Left lung (tissue), 4 donors: ENCODE measurements at regions not wholly inside any gene's neighbourhood (a gene's known extent, or its start where the extent isn't known, plus 50 kb on each side); places are given as distances from the start of the nearest gene placed in this dataset.
A peak's percentile ranks its signal among the peaks of the same experiment; 100 is the strongest.

Experiments used
- ATAC-seq: fragments of 200-7000 bp; cut with Tn5 transposase; one replicate; pipeline ENCODE4 v1.9.1; 2020; ENCODE audit warnings: moderate library complexity
- DNase-seq, 4 donors: peaks; one replicate each; pipeline ENCODE4 v3.0.0-alpha.2; 2013 to 2020
- H3K27ac ChIP-seq, 2 donors: fragments of 200-600 bp; sonication (generic) in 1 of 2; one replicate each; pipeline versions ENCODE4 v1.5.0 to v1.8.0; 2020 to 2021
- H3K27me3 ChIP-seq, 2 donors: fragments of 200-600 bp; sonication (generic) in 1 of 2; one replicate each; pipeline versions ENCODE4 v1.5.0 to v1.8.0; 2020 to 2021
- H3K36me3 ChIP-seq, 2 donors: fragments of 200-600 bp; sonication (generic) in 1 of 2; one replicate each; pipeline versions ENCODE4 v1.5.0 to v1.8.0; 2020 to 2021
- H3K4me1 ChIP-seq, 2 donors: fragments of 200-600 bp; one replicate each; pipeline ENCODE4 v1.8.0; 2021
- H3K4me3 ChIP-seq, 2 donors: fragments of 200-600 bp; sonication (generic) in 1 of 2; one replicate each; pipeline versions ENCODE4 v1.5.0 to v1.8.0; 2020 to 2021; ENCODE audit warnings: mild to moderate bottlenecking in 1 of 2
- H3K9me3 ChIP-seq, 2 donors: fragments of 200-600 bp; sonication (generic) in 1 of 2; one replicate each; pipeline versions ENCODE4 v1.5.0 to v1.8.0; 2020 to 2021
- CTCF ChIP-seq, 2 donors: fragments of 200-600 bp; sonication (generic) in 1 of 2; IDR thresholded peaks; one replicate each; pipeline versions ENCODE4 v1.5.0 to v1.8.0; 2021; ENCODE audit warnings: antibody characterized with exemption in 2 of 2
- intact Hi-C, 2 donors: fragments of 100-400 bp; cut with DNase I; formaldehyde crosslinking; loops; one replicate each; pipeline versions ENCODE4 v1.11.2 to v1.14.2; 2022
- donor health status: DM: no; HTN: yes; CAD: no.
- donor health status: DM: no; HTN: no; CAD: no.

- no peaks in the 10 kb centered on the region for H3K36me3 ChIP-seq
- intact Hi-C loops, result no loop called here
- DNase-seq (no peak), ATAC-seq (no peak)
- no peaks in the 10 kb centered on the region for H3K4me1 ChIP-seq
- TF ChIP-seq CTCF (IDR thresholded peaks at IDR 0.05), result no peak
- H3K4me3 ChIP-seq, result no peak overlapping the region
- H3K9me3 ChIP-seq, result peaks cover 0 to 1% of the 10 kb centered on the region in 2 donors
- H3K27ac ChIP-seq, result no peak overlapping the region
- no peaks in the 10 kb centered on the region for H3K27me3 ChIP-seq
Observed at GRCh38 chr4:130486841-130487240, 1390.9 kb downstream of the C4orf33 start.

- intact Hi-C loops, result no loop called here
- DNase-seq (no peak), ATAC-seq (no peak)
- Histone ChIP-seq H3K4me3 (no peak overlapping the region), H3K36me3 (no peaks in the 10 kb centered on the region), H3K4me1 (no peaks in the 10 kb centered on the region), H3K27ac (no peak overlapping the region), H3K9me3 (no peaks in the 10 kb centered on the region), H3K27me3 (no peaks in the 10 kb centered on the region)
- TF ChIP-seq CTCF (IDR thresholded peaks at IDR 0.05), result no peak
Observed at GRCh38 chr4:130510661-130511060, 1414.7 kb downstream of the C4orf33 start.

GRCh38 chr4:130511776-130512175, 1415.8 kb downstream of the C4orf33 start:
- Histone ChIP-seq H3K4me1 (no peaks in the 10 kb centered on the region), H3K4me3 (no peak overlapping the region), H3K27ac (no peak overlapping the region), H3K27me3 (no peaks in the 10 kb centered on the region), H3K9me3 (no peaks in the 10 kb centered on the region), H3K36me3 (no peaks in the 10 kb centered on the region)
- ATAC-seq, result no peak
- DNase-seq, result no peak
- intact Hi-C loops, result no loop called here
- TF ChIP-seq CTCF (IDR thresholded peaks at IDR 0.05), result no peak

- TF ChIP-seq CTCF (IDR thresholded peaks at IDR 0.05), result no peak
- no peak for ATAC-seq
- Histone ChIP-seq H3K9me3 (peaks cover 0 to 29% of the 10 kb centered on the region in 2 donors), H3K27ac (no peak overlapping the region), H3K27me3 (no peaks in the 10 kb centered on the region), H3K4me1 (no peaks in the 10 kb centered on the region), H3K4me3 (no peak overlapping the region), H3K36me3 (no peaks in the 10 kb centered on the region)
- intact Hi-C loops, result no loop called here
- DNase-seq, result peak in 1 of 4 donors; percentile 19
Observed at GRCh38 chr4:130524057-130524456, 1428.1 kb downstream of the C4orf33 start.

- Histone ChIP-seq H3K36me3 (no peaks in the 10 kb centered on the region), H3K9me3 (peaks cover 0 to 4% of the 10 kb centered on the region in 2 donors), H3K4me3 (no peak overlapping the region), H3K4me1 (no peaks in the 10 kb centered on the region), H3K27me3 (no peaks in the 10 kb centered on the region), H3K27ac (no peak overlapping the region)
- ATAC-seq (no peak), DNase-seq (no peak)
- intact Hi-C loops, result no loop called here
- no peak for TF ChIP-seq CTCF (IDR thresholded peaks at IDR 0.05)
Observed at GRCh38 chr4:130530505-130530904, 1434.6 kb downstream of the C4orf33 start.
